Loucy (cell line): ENCODE measurements at regions not wholly inside any gene's neighbourhood (a gene's known extent, or its start where the extent isn't known, plus 50 kb on each side); places are given as distances from the start of the nearest gene placed in this dataset.

Experiments
- H2AFZ ChIP-seq: fragments of 200-600 bp; sonication (generic); 2 replicates; pipeline ENCODE4 v1.6.0; 2016; ENCODE audit warnings: antibody characterized with exemption, mild to moderate bottlenecking, low read length, moderate library complexity
- H3F3A ChIP-seq: fragments of 200-600 bp; 2 replicates; pipeline ENCODE4 v1.6.0; 2016; ENCODE audit warnings: antibody characterized with exemption, low read depth, mild to moderate bottlenecking
- H3K27me3 ChIP-seq: fragments of 200-600 bp; sonication (generic); 2 replicates; pipeline ENCODE4 v1.6.1; 2014; ENCODE audit warnings: low read length, mild to moderate bottlenecking; ENCODE audit not compliant: insufficient read depth, poor library complexity, severe bottlenecking
- H3K36me3 ChIP-seq: fragments of 200-600 bp; sonication (generic); 2 replicates; pipeline ENCODE4 v1.6.1; 2016; ENCODE audit warnings: low read length; ENCODE audit not compliant: insufficient read depth
- H3K4me1 ChIP-seq: fragments of 200-600 bp; sonication (generic); 2 replicates; pipeline ENCODE4 v1.5.1; 2014; ENCODE audit warnings: low read length, mild to moderate bottlenecking; ENCODE audit not compliant: insufficient read depth, poor library complexity, severe bottlenecking
- H3K4me2 ChIP-seq: fragments of 200-600 bp; sonication (generic); 2 replicates; pipeline ENCODE4 v1.6.0; 2014; ENCODE audit warnings: antibody characterized with exemption, low read length, low read depth, mild to moderate bottlenecking; ENCODE audit not compliant: poor library complexity, severe bottlenecking
- H3K4me3 ChIP-seq: fragments of 200-600 bp; sonication (generic); 2 replicates; pipeline ENCODE4 v1.5.1; 2014; ENCODE audit warnings: low read length, mild to moderate bottlenecking, mixed read lengths; ENCODE audit not compliant: poor library complexity, severe bottlenecking
- H3K79me2 ChIP-seq: fragments of 200-600 bp; sonication (generic); 2 replicates; pipeline ENCODE4 v1.6.1; 2014; ENCODE audit warnings: low read length; ENCODE audit not compliant: insufficient read depth
- H3K9ac ChIP-seq: fragments of 200-600 bp; sonication (generic); 2 replicates; pipeline ENCODE4 v1.6.0; 2014; ENCODE audit warnings: mild to moderate bottlenecking, low read depth, low read length, moderate library complexity; ENCODE audit not compliant: poor library complexity, severe bottlenecking
- H3K9me2 ChIP-seq: fragments of 200-600 bp; sonication (generic); replicated peaks from 2 replicates; pipeline ENCODE4 v1.6.1; 2016; ENCODE audit warnings: low read depth, low read length, mixed read lengths
- H3K9me3 ChIP-seq: fragments of 200-600 bp; sonication (generic); 2 replicates; pipeline ENCODE4 v1.6.1; 2014; ENCODE audit warnings: mild to moderate bottlenecking, antibody characterized with exemption, low read length, low read depth; ENCODE audit not compliant: insufficient read depth
- H4K20me1 ChIP-seq: fragments of 200-600 bp; sonication (generic); 2 replicates; pipeline ENCODE4 v1.6.0; 2014; ENCODE audit warnings: antibody characterized with exemption, low read length, mild to moderate bottlenecking; ENCODE audit not compliant: insufficient read depth, poor library complexity, severe bottlenecking
- CTCF ChIP-seq: fragments of 200-600 bp; sonication (generic); conservative IDR thresholded peaks from 2 replicates; pipeline ENCODE4 v1.5.1; 2014; ENCODE audit warnings: mild to moderate bottlenecking, antibody characterized with exemption, low read length
- EZH2phosphoT487 ChIP-seq: fragments of 200-600 bp; IDR thresholded peaks from 2 replicates; pipeline ENCODE4 v1.6.1; 2018; ENCODE audit warnings: antibody characterized with exemption, mild to moderate bottlenecking, moderate library complexity, borderline replicate concordance

GRCh38 chrX:39320165-39320564 lies 518.9 kb downstream of the MID1IP1 start:
- Histone ChIP-seq H3K9me2 (no peaks in the 10 kb centered on the region), H3F3A (no peaks in the 10 kb centered on the region), H3K4me3 (no peak overlapping the region), H3K79me2 (no peaks in the 10 kb centered on the region), H3K4me1 (peaks cover 14% of the 10 kb centered on the region), H4K20me1 (no peaks in the 10 kb centered on the region), H3K9me3 (no peaks in the 10 kb centered on the region), H3K36me3 (no peaks in the 10 kb centered on the region), H2AFZ (no peak overlapping the region), H3K4me2 (no peak overlapping the region), H3K9ac (no peak overlapping the region), H3K27me3 (no peaks in the 10 kb centered on the region)
- no peak for TF ChIP-seq CTCF
- no peak for TF ChIP-seq EZH2phosphoT487

- H3K9ac ChIP-seq = no peak overlapping the region
- H3K27me3 ChIP-seq = no peaks in the 10 kb centered on the region
- no peak overlapping the region for H2AFZ ChIP-seq
- H4K20me1 ChIP-seq = no peaks in the 10 kb centered on the region
- H3K36me3 ChIP-seq = no peaks in the 10 kb centered on the region
- no peaks in the 10 kb centered on the region for H3K9me2 ChIP-seq
- no peak overlapping the region for H3K4me3 ChIP-seq
- no peak for TF ChIP-seq EZH2phosphoT487
- no peak for TF ChIP-seq CTCF
- no peaks in the 10 kb centered on the region for H3F3A ChIP-seq
- peaks cover 17% of the 10 kb centered on the region for H3K4me1 ChIP-seq
- no peaks in the 10 kb centered on the region for H3K79me2 ChIP-seq
- H3K4me2 ChIP-seq = no peak overlapping the region
- H3K9me3 ChIP-seq = no peaks in the 10 kb centered on the region
These were observed 521.2 kb downstream of the MID1IP1 start for GRCh38 chrX:39322496-39322895.

- H3K4me1 ChIP-seq = peaks cover 33% of the 10 kb centered on the region
- H3K4me3 ChIP-seq = no peak overlapping the region
- H4K20me1 ChIP-seq = no peaks in the 10 kb centered on the region
- H3K27me3 ChIP-seq = no peaks in the 10 kb centered on the region
- no peaks in the 10 kb centered on the region for H3K36me3 ChIP-seq
- H3K4me2 ChIP-seq = no peak overlapping the region
- no peaks in the 10 kb centered on the region for H3K9me2 ChIP-seq
- no peak overlapping the region for H3K9ac ChIP-seq
- no peaks in the 10 kb centered on the region for H3K79me2 ChIP-seq
- H3K9me3 ChIP-seq = no peaks in the 10 kb centered on the region
- no peak for TF ChIP-seq EZH2phosphoT487
- no peak for TF ChIP-seq CTCF
- no peaks in the 10 kb centered on the region for H3F3A ChIP-seq
- H2AFZ ChIP-seq = no peak overlapping the region
These were observed 523.1 kb downstream of the MID1IP1 start for GRCh38 chrX:39324233-39324930.
